ENCODE measurements at regions not wholly inside any gene's neighbourhood (a gene's known extent, or its start where the extent isn't known, plus 50 kb on each side); places are given as distances from the start of the nearest gene placed in this dataset. TPM values are rescaled to one million over a fixed set of nuclear protein-coding genes. Genes with fewer than 3 reads are reported as not detected.

DNA sequence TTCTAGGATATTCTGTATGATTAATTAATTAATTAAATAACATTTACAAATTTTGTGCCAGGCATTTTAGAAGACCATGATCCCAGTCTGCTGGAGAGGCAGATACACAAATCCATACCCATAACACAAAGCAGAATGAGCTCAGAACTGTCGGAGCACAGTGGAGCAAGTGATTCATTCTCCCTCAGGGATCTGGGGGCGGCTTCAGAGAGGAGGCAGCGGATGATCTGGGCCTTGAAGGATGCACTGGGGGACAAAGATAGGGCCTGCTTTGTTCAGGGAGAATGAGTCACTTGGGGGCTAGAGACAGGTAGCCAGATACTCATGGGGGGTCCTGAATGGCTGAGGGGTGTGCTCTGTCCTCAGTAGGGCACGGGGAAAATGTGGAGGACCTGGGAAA lies 50.9 kb upstream of the TRABD2B start:
- DNase-seq (ENCODE audit: low read depth, low spot score) = no peak
- Histone ChIP-seq H3K27me3 (ENCODE audit: control insufficient read depth, insufficient read depth, low read length) (no peaks in the 10 kb centered on the region), H3K4me3 (ENCODE audit: low read depth, low read length) (no peak overlapping the region), H3K9me3 (ENCODE audit: control insufficient read depth, insufficient read depth, low read length) (no peaks in the 10 kb centered on the region; the same call in 1 of the 2 replicates), H3K27ac (ENCODE audit: low read depth, low read length) (no peak overlapping the region)
- POLR2A ChIA-PET = no interaction called here
- CTCF ChIA-PET = interaction anchor here (0.5 to 1.3 kb wide), 2 partner anchors 11 to 14 kb away, joined by 3 to 6 read pairs; no protein-coding TSS in a partner anchor
- TF ChIP-seq, protein P1, sequence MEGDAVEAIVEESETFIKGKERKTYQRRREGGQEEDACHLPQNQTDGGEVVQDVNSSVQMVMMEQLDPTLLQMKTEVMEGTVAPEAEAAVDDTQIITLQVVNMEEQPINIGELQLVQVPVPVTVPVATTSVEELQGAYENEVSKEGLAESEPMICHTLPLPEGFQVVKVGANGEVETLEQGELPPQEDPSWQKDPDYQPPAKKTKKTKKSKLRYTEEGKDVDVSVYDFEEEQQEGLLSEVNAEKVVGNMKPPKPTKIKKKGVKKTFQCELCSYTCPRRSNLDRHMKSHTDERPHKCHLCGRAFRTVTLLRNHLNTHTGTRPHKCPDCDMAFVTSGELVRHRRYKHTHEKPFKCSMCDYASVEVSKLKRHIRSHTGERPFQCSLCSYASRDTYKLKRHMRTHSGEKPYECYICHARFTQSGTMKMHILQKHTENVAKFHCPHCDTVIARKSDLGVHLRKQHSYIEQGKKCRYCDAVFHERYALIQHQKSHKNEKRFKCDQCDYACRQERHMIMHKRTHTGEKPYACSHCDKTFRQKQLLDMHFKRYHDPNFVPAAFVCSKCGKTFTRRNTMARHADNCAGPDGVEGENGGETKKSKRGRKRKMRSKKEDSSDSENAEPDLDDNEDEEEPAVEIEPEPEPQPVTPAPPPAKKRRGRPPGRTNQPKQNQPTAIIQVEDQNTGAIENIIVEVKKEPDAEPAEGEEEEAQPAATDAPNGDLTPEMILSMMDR (IDR thresholded peaks at IDR 0.05; ENCODE audit: low read depth, low read length) = no peak

DNA sequence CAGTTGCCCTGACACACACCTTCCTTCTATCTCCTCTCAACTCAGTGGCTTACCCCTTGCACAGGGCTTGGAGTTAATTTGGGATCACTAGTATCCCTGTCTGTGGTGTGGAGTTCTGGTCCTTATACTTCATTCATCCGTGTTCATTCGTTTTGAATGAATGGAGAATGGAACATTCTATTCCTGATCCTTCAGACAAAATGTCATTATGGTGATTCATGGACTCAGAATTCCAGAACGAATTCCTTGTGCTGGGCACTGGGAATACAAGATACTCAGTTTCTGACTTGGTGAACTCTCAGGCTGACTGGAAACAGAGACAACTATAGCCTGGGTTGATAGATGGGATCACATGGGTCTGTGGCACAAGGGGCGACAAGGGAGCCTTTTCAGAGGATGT lies 49.9 kb upstream of the TRABD2B start:
- POLR2A ChIA-PET = no interaction called here
- TF ChIP-seq, protein P1 (IDR thresholded peaks at IDR 0.05; ENCODE audit: low read depth, low read length) = no peak

More for the DNA sequence above, 49.9 kb upstream of the TRABD2B start:
- no peaks in the 10 kb centered on the region; the same call in 1 of the 2 replicates for H3K9me3 ChIP-seq (ENCODE audit: control insufficient read depth, insufficient read depth, low read length)
- CTCF ChIA-PET = interaction anchor here (1.3 kb wide), 1 partner anchor 15 kb away, joined by 6 read pairs; no protein-coding TSS in a partner anchor
- DNase-seq (ENCODE audit: low read depth, low spot score) = no peak
- no peaks in the 10 kb centered on the region for H3K27me3 ChIP-seq (ENCODE audit: control insufficient read depth, insufficient read depth, low read length)
- no peak overlapping the region for H3K27ac ChIP-seq (ENCODE audit: low read depth, low read length)
- no peak overlapping the region for H3K4me3 ChIP-seq (ENCODE audit: low read depth, low read length)

Small RNA genes in the stretch of these regions (small RNA-seq; reads per million reads assigned to genes)
- gene CYP46A4P (ENCODE audit: insufficient read length, low read depth) = not detected

Data from AG04450 (cell line).